Keratinocyte (primary cell): ENCODE measurements at regions not wholly inside any gene's neighbourhood (a gene's known extent, or its start where the extent isn't known, plus 50 kb on each side); places are given as distances from the start of the nearest gene placed in this dataset.

Experiments
- DNase-seq: peaks from one replicate; pipeline ENCODE4 v3.0.0-alpha.2; 2011; ENCODE audit warnings: low read depth, missing footprints, low spot score
- FAIRE-seq: peaks from 2 replicates; lab custom pipeline; 2011; peaks lifted over from hg19 to GRCh38; lab: Jason Lieb, UNC
- H2AFZ ChIP-seq: 2 replicates; pipeline ENCODE4 v1.6.0; 2012; ENCODE audit warnings: low read length, control low read depth, inconsistent platforms; ENCODE audit not compliant: control insufficient read depth
- H3K27ac ChIP-seq: 2 replicates; pipeline ENCODE4 v1.5.1; 2011; ENCODE audit warnings: low read length; ENCODE audit not compliant: control insufficient read depth, insufficient read depth
- H3K27me3 ChIP-seq: 3 replicates; pipeline ENCODE4 v1.6.0; 2011; ENCODE audit warnings: low read length; ENCODE audit not compliant: control insufficient read depth, insufficient read depth; ENCODE audit errors: extremely low read depth
- H3K36me3 ChIP-seq, 2 experiments: 2 replicates in 1 of 2; 3 replicates in 1 of 2; pipeline ENCODE4 v1.5.1; 2011; ENCODE audit warnings: low read length in 2 of 2, mild to moderate bottlenecking in 1 of 2; ENCODE audit not compliant: control insufficient read depth in 2 of 2, insufficient read depth in 2 of 2; ENCODE audit errors: extremely low read depth in 1 of 2
- H3K4me1 ChIP-seq: 3 replicates; pipeline ENCODE4 v1.5.1; 2011; ENCODE audit warnings: low read length; ENCODE audit not compliant: control insufficient read depth, insufficient read depth; ENCODE audit errors: extremely low read depth
- H3K4me2 ChIP-seq: 3 replicates; pipeline ENCODE4 v1.6.0; 2011; ENCODE audit warnings: low read depth, low read length; ENCODE audit not compliant: control insufficient read depth, insufficient read depth; ENCODE audit errors: extremely low read depth
- H3K4me3 ChIP-seq, 3 experiments: fragments of 200-600 bp in 1 of 3; sonication (generic) in 1 of 3; 2 replicates in 2 of 3; 3 replicates in 1 of 3; pipeline ENCODE4 v1.5.1; 2011 to 2016; ENCODE audit warnings: low read length in 3 of 3, mild to moderate bottlenecking in 3 of 3, control low read depth in 2 of 3, inconsistent platforms in 1 of 3, low read depth in 1 of 3, mixed read lengths in 1 of 3, mixed run types in 1 of 3, moderate library complexity in 1 of 3; ENCODE audit not compliant: control insufficient read depth in 2 of 3, insufficient read depth in 2 of 3; ENCODE audit errors: extremely low read depth in 1 of 3
- H3K79me2 ChIP-seq: 2 replicates; pipeline ENCODE4 v1.6.0; 2012; ENCODE audit warnings: low read length; ENCODE audit not compliant: control insufficient read depth, insufficient read depth
- H3K9ac ChIP-seq: 3 replicates; pipeline ENCODE4 v1.6.0; 2011; ENCODE audit warnings: low read length; ENCODE audit not compliant: control insufficient read depth, insufficient read depth; ENCODE audit errors: extremely low read depth
- H3K9me1 ChIP-seq: 3 replicates; pipeline ENCODE4 v1.6.0; 2011; ENCODE audit warnings: low read length; ENCODE audit not compliant: control insufficient read depth, insufficient read depth; ENCODE audit errors: extremely low read depth
- H3K9me3 ChIP-seq: 2 replicates; pipeline ENCODE4 v1.5.1; 2012; ENCODE audit warnings: low read depth, low read length; ENCODE audit not compliant: control insufficient read depth
- H4K20me1 ChIP-seq: 3 replicates; pipeline ENCODE4 v1.6.0; 2011; ENCODE audit warnings: low read length; ENCODE audit not compliant: control insufficient read depth, insufficient read depth; ENCODE audit errors: extremely low read depth
- EZH2 ChIP-seq: IDR thresholded peaks from one replicate; pipeline ENCODE4 v1.6.1; 2012; ENCODE audit warnings: inconsistent platforms, mild to moderate bottlenecking, low read length, moderate library complexity
- dilution Hi-C: fragments of 300-500 bp; cut with MboI; formaldehyde crosslinking; loops from one replicate; pipeline ENCODE4 v1.7.0; 2020; ENCODE audit warnings: low sequenced_read_pairs; ENCODE audit not compliant: extremely low pct_ligation_motif_present
- TF ChIP-seq, protein P1 (sequence below), 3 experiments: IDR thresholded peaks in 1 of 3; conservative IDR thresholded peaks in 1 of 3; optimal IDR thresholded peaks in 1 of 3; 2 replicates in 2 of 3; 3 replicates in 1 of 3; pipeline versions ENCODE3 to v1.5.1; 2011; ENCODE audit warnings: low read length in 3 of 3, mild to moderate bottlenecking in 3 of 3, moderate library complexity in 2 of 3, control low read depth in 1 of 3, inconsistent platforms in 1 of 3; ENCODE audit not compliant: insufficient read depth in 2 of 3; ENCODE audit errors: extremely low read depth in 1 of 3

GRCh38 chr2:21318263-21318662 is 194.5 kb downstream of the TDRD15 start:
- dilution Hi-C loops: no loop called here
- Histone ChIP-seq H3K79me2 (no peaks in the 10 kb centered on the region), H3K9me3 (no peaks in the 10 kb centered on the region), H4K20me1 (no peaks in the 10 kb centered on the region), H2AFZ (no peak overlapping the region), H3K4me2 (no peak overlapping the region), H3K27ac (no peak overlapping the region), H3K9me1 (no peaks in the 10 kb centered on the region), H3K9ac (no peak overlapping the region), H3K36me3 (no peaks in the 10 kb centered on the region), H3K4me1 (no peaks in the 10 kb centered on the region), H3K27me3 (no peaks in the 10 kb centered on the region), H3K4me3 (no peak overlapping the region)
- TF ChIP-seq, protein P1, sequence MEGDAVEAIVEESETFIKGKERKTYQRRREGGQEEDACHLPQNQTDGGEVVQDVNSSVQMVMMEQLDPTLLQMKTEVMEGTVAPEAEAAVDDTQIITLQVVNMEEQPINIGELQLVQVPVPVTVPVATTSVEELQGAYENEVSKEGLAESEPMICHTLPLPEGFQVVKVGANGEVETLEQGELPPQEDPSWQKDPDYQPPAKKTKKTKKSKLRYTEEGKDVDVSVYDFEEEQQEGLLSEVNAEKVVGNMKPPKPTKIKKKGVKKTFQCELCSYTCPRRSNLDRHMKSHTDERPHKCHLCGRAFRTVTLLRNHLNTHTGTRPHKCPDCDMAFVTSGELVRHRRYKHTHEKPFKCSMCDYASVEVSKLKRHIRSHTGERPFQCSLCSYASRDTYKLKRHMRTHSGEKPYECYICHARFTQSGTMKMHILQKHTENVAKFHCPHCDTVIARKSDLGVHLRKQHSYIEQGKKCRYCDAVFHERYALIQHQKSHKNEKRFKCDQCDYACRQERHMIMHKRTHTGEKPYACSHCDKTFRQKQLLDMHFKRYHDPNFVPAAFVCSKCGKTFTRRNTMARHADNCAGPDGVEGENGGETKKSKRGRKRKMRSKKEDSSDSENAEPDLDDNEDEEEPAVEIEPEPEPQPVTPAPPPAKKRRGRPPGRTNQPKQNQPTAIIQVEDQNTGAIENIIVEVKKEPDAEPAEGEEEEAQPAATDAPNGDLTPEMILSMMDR (optimal IDR thresholded peaks at IDR 0.05 in 1 of 3, IDR thresholded peaks at IDR 0.05 in 1 of 3, conservative IDR thresholded peaks at IDR 0.05 in 1 of 3; ENCODE audit: extremely low read depth in 1 of 3, insufficient read depth in 2 of 3, low read length in 3 of 3): no peak
- no peak for TF ChIP-seq EZH2
- DNase-seq (no peak), FAIRE-seq (no peak)

- DNase-seq: no peak
- Histone ChIP-seq H3K9ac (no peak overlapping the region), H2AFZ (no peak overlapping the region), H4K20me1 (no peaks in the 10 kb centered on the region), H3K4me2 (no peak overlapping the region), H3K79me2 (no peaks in the 10 kb centered on the region), H3K36me3 (no peaks in the 10 kb centered on the region), H3K4me3 (no peak overlapping the region), H3K9me1 (no peaks in the 10 kb centered on the region), H3K27ac (no peak overlapping the region), H3K4me1 (no peaks in the 10 kb centered on the region), H3K9me3 (no peaks in the 10 kb centered on the region), H3K27me3 (no peaks in the 10 kb centered on the region)
- no peak for TF ChIP-seq EZH2
- TF ChIP-seq, protein P1 (optimal IDR thresholded peaks at IDR 0.05 in 1 of 3, IDR thresholded peaks at IDR 0.05 in 1 of 3, conservative IDR thresholded peaks at IDR 0.05 in 1 of 3; ENCODE audit: extremely low read depth in 1 of 3, insufficient read depth in 2 of 3, low read length in 3 of 3): peak in 1 of 3 experiments; percentile 33
- dilution Hi-C loops: no loop called here
- no peak for FAIRE-seq
These were observed 202.4 kb downstream of the TDRD15 start for GRCh38 chr2:21326152-21326551.
